GM23248 (cell line): ENCODE measurements at regions not wholly inside any gene's neighbourhood (a gene's known extent, or its start where the extent isn't known, plus 50 kb on each side); places are given as distances from the start of the nearest gene placed in this dataset.

Source experiments
- EZH2 ChIP-seq: fragments of 200-600 bp; sonication (generic); IDR thresholded peaks from 2 replicates; pipeline ENCODE4 v1.6.1; 2018; ENCODE audit warnings: antibody characterized with exemption, mild to moderate bottlenecking; ENCODE audit not compliant: insufficient read depth, poor library complexity, severe bottlenecking
- EZH2phosphoT487 ChIP-seq: fragments of 200-600 bp; sonication (generic); IDR thresholded peaks from 2 replicates; pipeline ENCODE4 v1.6.1; 2018; ENCODE audit warnings: antibody characterized with exemption, moderate library complexity, mild to moderate bottlenecking, low read depth; ENCODE audit not compliant: insufficient read depth

GRCh38 chr3:95612611-95613010 lies 1201.8 kb upstream of the EPHA6 start:
- TF ChIP-seq EZH2 (no peak), EZH2phosphoT487 (no peak)
